CD4-positive, alpha-beta T cell (primary cell): ENCODE measurements at regions not wholly inside any gene's neighbourhood (a gene's known extent, or its start where the extent isn't known, plus 50 kb on each side); places are given as distances from the start of the nearest gene placed in this dataset.

Experiments
- ATAC-seq: fragments of 200-7000 bp; cut with Tn5 transposase; one replicate; pipeline ENCODE4 v1.10.0; 2022; ENCODE audit warnings: mild to moderate bottlenecking; ENCODE audit not compliant: poor library complexity
- CTCF ChIA-PET: fragments of 350-600 bp; sonication (Branson Sonifier 250); formaldehyde crosslinking; loops from one replicate; lab custom pipeline; 2021; ENCODE audit warnings: antibody characterized with exemption, inconsistent platforms; lab: Charles Lee
- POLR2A ChIA-PET: fragments of 350-600 bp; sonication (Branson Sonifier 250); formaldehyde crosslinking; loops from one replicate; lab custom pipeline; 2021; ENCODE audit warnings: antibody characterized with exemption, inconsistent platforms; lab: Charles Lee
- DNase-seq, 14 experiments: peaks; one replicate each; pipeline ENCODE4 v3.0.0-alpha.2; 2013 to 2020; ENCODE audit warnings: mixed read lengths in 2 of 14
- H3K27ac ChIP-seq, 2 donors: one replicate each; pipeline versions ENCODE4 v1.5.1 to v1.7.0; 2013; ENCODE audit warnings: low read length in 2 of 2, low read depth in 1 of 2, mild to moderate bottlenecking in 1 of 2
- H3K27me3 ChIP-seq, 2 experiments: 1 replicate in 1 of 2; 2 replicates in 1 of 2; pipeline versions ENCODE4 v1.6.1 to v1.7.0; 2013; ENCODE audit warnings: low read length in 2 of 2, control low read depth in 1 of 2, mild to moderate bottlenecking in 1 of 2, moderate library complexity in 1 of 2; ENCODE audit not compliant: insufficient read depth in 2 of 2, control insufficient read depth in 1 of 2
- H3K36me3 ChIP-seq: one replicate; pipeline ENCODE4 v1.6.1; 2013; ENCODE audit warnings: low read length, control low read depth; ENCODE audit not compliant: insufficient read depth
- H3K4me1 ChIP-seq: one replicate; pipeline ENCODE4 v1.6.1; 2013; ENCODE audit warnings: low read length, control low read depth; ENCODE audit not compliant: insufficient read depth
- H3K4me3 ChIP-seq: one replicate; pipeline ENCODE4 v1.5.1; 2013; ENCODE audit warnings: mild to moderate bottlenecking, low read length, moderate library complexity
- H3K9me3 ChIP-seq, 2 experiments: 1 replicate in 1 of 2; 2 replicates in 1 of 2; pipeline versions ENCODE4 v1.6.1 to v1.7.0; 2013; ENCODE audit warnings: low read length in 2 of 2, mild to moderate bottlenecking in 2 of 2, control low read depth in 1 of 2, moderate library complexity in 1 of 2; ENCODE audit not compliant: control insufficient read depth in 1 of 2, insufficient read depth in 1 of 2
- H3K27ac Mint-ChIP-seq: one replicate; pipeline ENCODE4 v1.8.0; 2020; ENCODE audit warnings: mixed read lengths
- H3K27me3 Mint-ChIP-seq: one replicate; pipeline ENCODE4 v1.8.0; 2021; ENCODE audit warnings: mixed read lengths
- H3K36me3 Mint-ChIP-seq: one replicate; pipeline ENCODE4 v1.8.0; 2021; ENCODE audit warnings: low read depth, mixed read lengths
- H3K4me1 Mint-ChIP-seq: one replicate; pipeline ENCODE4 v1.8.0; 2021; ENCODE audit warnings: low read depth, mixed read lengths
- H3K4me3 Mint-ChIP-seq: one replicate; pipeline ENCODE4 v1.8.0; 2020; ENCODE audit warnings: mild to moderate bottlenecking, mixed read lengths
- H3K9me3 Mint-ChIP-seq: one replicate; pipeline ENCODE4 v1.8.0; 2020; ENCODE audit warnings: mixed read lengths
- intact Hi-C, 2 experiments: fragments of 100-400 bp; cut with DNase I in 1 of 2; cut with micrococcal nuclease in 1 of 2; formaldehyde crosslinking; loops; one replicate each; pipeline versions ENCODE4 v1.15.1 to v1.9.0; 2023 to 2025; cut with DNase I, micrococcal nuclease
- TF ChIP-seq, protein P1 (sequence below): fragments of 200-600 bp; IDR thresholded peaks from one replicate; pipeline ENCODE4 v1.8.0; 2022; ENCODE audit warnings: antibody characterized with exemption, mild to moderate bottlenecking

DNA sequence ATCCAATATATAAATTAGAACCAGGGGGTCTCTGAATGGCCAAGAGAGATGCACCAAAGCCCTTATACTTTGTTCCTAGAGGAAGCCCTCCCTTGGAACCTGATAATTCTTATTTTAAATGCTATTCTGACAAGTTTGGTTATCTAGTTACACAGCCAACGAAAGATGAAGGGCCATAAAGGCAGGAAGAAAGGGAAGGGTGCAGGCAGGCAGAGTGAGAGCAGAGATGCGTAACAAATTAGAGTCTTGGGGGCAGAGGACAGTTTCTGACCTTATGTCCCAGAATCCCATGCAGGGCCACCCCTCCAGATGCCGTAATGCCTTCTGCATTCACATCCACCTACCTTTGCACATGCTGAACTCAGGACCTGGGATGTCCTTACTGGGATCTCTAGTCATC lies 344.6 kb upstream of the ARID1B start:
- no peak overlapping the region for H3K27ac Mint-ChIP-seq
- Histone ChIP-seq H3K9me3 (no peaks in the 10 kb centered on the region), H3K4me1 (no peaks in the 10 kb centered on the region), H3K27me3 (no peaks in the 10 kb centered on the region), H3K4me3 (no peak overlapping the region), H3K27ac (no peak overlapping the region), H3K36me3 (no peaks in the 10 kb centered on the region)
- POLR2A ChIA-PET, result no interaction called here
- DNase-seq (no peak), ATAC-seq (no peak)
- H3K36me3 Mint-ChIP-seq, result no peaks in the 10 kb centered on the region
- CTCF ChIA-PET, result no interaction called here
- TF ChIP-seq, protein P1, sequence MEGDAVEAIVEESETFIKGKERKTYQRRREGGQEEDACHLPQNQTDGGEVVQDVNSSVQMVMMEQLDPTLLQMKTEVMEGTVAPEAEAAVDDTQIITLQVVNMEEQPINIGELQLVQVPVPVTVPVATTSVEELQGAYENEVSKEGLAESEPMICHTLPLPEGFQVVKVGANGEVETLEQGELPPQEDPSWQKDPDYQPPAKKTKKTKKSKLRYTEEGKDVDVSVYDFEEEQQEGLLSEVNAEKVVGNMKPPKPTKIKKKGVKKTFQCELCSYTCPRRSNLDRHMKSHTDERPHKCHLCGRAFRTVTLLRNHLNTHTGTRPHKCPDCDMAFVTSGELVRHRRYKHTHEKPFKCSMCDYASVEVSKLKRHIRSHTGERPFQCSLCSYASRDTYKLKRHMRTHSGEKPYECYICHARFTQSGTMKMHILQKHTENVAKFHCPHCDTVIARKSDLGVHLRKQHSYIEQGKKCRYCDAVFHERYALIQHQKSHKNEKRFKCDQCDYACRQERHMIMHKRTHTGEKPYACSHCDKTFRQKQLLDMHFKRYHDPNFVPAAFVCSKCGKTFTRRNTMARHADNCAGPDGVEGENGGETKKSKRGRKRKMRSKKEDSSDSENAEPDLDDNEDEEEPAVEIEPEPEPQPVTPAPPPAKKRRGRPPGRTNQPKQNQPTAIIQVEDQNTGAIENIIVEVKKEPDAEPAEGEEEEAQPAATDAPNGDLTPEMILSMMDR, result no peak
- H3K4me3 Mint-ChIP-seq, result no peak overlapping the region
- intact Hi-C loops, result no loop called here
- H3K27me3 Mint-ChIP-seq, result no peaks in the 10 kb centered on the region
- no peaks in the 10 kb centered on the region for H3K4me1 Mint-ChIP-seq
- H3K9me3 Mint-ChIP-seq, result peaks cover 3% of the 10 kb centered on the region

DNA sequence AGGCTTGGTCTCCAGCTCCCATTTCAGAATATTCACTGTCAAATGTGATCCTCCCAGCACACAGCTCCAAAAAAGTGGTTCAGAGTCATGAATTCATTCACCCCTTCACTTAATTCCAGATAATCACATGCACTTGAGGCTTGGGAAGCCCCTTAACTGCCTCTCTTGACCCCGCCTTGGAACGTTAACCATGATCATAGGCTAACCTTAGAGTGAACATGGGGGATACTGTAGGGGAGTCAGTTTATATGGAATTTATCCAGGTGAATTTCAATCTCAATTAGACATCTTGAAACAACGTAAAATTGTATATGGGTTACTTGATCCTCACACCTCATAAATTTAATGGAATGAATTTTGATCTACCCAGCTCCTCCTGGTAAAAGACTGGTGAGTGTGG lies 346.8 kb upstream of the ARID1B start:
- ATAC-seq, result no peak
- H3K4me1 Mint-ChIP-seq, result peaks cover 5% of the 10 kb centered on the region
- ChIA-PET CTCF (no interaction called here), POLR2A (interaction anchor here (0.7 kb wide), 1 partner anchor 35 kb away, joined by 3 read pairs; no protein-coding TSS in a partner anchor)
- no peaks in the 10 kb centered on the region for H3K9me3 ChIP-seq
- H3K27ac ChIP-seq, result no peak overlapping the region
- no peaks in the 10 kb centered on the region for H3K27me3 Mint-ChIP-seq
- no peak for DNase-seq
- no peaks in the 10 kb centered on the region for H3K36me3 Mint-ChIP-seq
- H3K27me3 ChIP-seq, result no peaks in the 10 kb centered on the region
- TF ChIP-seq, protein P1, result no peak
- no peak overlapping the region for H3K4me3 ChIP-seq
- H3K36me3 ChIP-seq, result no peaks in the 10 kb centered on the region
- intact Hi-C loops, result no loop called here
- H3K4me3 Mint-ChIP-seq, result no peak overlapping the region
- H3K27ac Mint-ChIP-seq, result no peak overlapping the region
- H3K9me3 Mint-ChIP-seq, result peaks cover 3% of the 10 kb centered on the region
- H3K4me1 ChIP-seq, result no peaks in the 10 kb centered on the region

DNA sequence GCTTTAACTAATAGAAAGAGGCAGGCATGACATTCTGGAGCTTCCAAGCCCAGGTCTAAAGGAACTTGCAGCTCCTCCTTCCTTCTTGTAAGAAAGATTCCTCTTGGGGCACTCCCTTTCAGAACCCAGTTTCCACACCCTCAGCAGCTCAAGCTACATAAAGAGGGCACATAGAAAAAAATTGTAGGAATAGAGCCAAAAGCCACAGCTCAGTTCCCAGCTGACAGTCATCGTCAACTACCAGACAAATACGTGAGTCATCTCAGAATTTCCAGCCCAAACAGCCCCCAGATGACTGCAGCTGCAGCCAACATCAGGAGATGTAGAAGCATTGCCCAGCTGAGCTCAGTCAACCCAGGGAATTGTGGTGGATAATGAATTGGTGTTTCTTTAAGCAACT lies 349.8 kb upstream of the ARID1B start:
- no peaks in the 10 kb centered on the region for H3K36me3 Mint-ChIP-seq
- TF ChIP-seq, protein P1, result no peak
- Histone ChIP-seq H3K4me1 (peaks cover 25% of the 10 kb centered on the region), H3K36me3 (no peaks in the 10 kb centered on the region), H3K27me3 (no peaks in the 10 kb centered on the region), H3K9me3 (no peaks in the 10 kb centered on the region), H3K4me3 (no peak overlapping the region), H3K27ac (no peak overlapping the region)
- POLR2A ChIA-PET, result interaction anchor here (0.5 to 0.6 kb wide), 2 partner anchors 31 to 534 kb away, joined by 3 read pairs; no protein-coding TSS in a partner anchor
- DNase-seq, result no peak
- no peak for ATAC-seq
- no peaks in the 10 kb centered on the region for H3K27me3 Mint-ChIP-seq
- no peak overlapping the region for H3K27ac Mint-ChIP-seq
- intact Hi-C loops, result no loop called here
- CTCF ChIA-PET, result no interaction called here
- H3K4me3 Mint-ChIP-seq, result no peak overlapping the region
- H3K4me1 Mint-ChIP-seq, result peaks cover 36% of the 10 kb centered on the region
- peaks cover 3% of the 10 kb centered on the region for H3K9me3 Mint-ChIP-seq
